ENCODE measurements at regions not wholly inside any gene's neighbourhood (a gene's known extent, or its start where the extent isn't known, plus 50 kb on each side); places are given as distances from the start of the nearest gene placed in this dataset.

GRCh38 chr6:68343901-68344300, 291.2 kb upstream of the ADGRB3 start:
- peak; percentile 22 for DNase-seq (ENCODE audit: low read depth)
- peak; percentile 44 for TF ChIP-seq CTCF (IDR thresholded peaks at IDR 0.05; ENCODE audit: control insufficient read depth, extremely low read depth, insufficient read depth)

DNA sequence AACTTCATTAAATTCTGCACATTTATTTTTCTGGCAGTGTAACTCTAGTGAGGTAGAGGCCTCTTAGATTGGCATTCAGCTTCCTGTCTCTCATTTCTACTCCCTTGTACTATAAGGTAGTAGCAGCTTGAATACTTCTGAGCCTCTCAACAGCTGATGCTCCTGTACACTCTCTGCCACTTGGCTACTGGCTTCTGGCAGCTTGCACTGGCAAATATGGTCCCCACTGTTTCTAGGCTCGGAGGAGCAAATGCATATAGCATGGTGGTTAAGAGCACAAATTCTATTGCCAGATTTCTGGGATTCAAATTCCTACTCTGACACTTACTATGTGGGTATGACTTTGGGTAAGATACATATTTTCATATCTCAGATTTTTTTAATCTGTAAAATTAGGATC, 292.8 kb upstream of the ADGRB3 start:
- no peak overlapping the region for H3K4me3 ChIP-seq (ENCODE audit: low read depth, low read length)
- no peak for DNase-seq (ENCODE audit: low read depth)
- no peak for TF ChIP-seq CTCF (IDR thresholded peaks at IDR 0.05; ENCODE audit: control insufficient read depth, extremely low read depth, insufficient read depth)

More at GRCh38 chr6:68343901-68344300, 291.2 kb upstream of the ADGRB3 start:
- no peak overlapping the region for H3K4me3 ChIP-seq (ENCODE audit: low read depth, low read length)

GRCh38 chr6:68339488-68340131, 295.5 kb upstream of the ADGRB3 start:
- TF ChIP-seq CTCF (IDR thresholded peaks at IDR 0.05; ENCODE audit: control insufficient read depth, extremely low read depth, insufficient read depth), result no peak
- DNase-seq (ENCODE audit: low read depth), result no peak
- no peak overlapping the region for H3K4me3 ChIP-seq (ENCODE audit: low read depth, low read length)

DNA sequence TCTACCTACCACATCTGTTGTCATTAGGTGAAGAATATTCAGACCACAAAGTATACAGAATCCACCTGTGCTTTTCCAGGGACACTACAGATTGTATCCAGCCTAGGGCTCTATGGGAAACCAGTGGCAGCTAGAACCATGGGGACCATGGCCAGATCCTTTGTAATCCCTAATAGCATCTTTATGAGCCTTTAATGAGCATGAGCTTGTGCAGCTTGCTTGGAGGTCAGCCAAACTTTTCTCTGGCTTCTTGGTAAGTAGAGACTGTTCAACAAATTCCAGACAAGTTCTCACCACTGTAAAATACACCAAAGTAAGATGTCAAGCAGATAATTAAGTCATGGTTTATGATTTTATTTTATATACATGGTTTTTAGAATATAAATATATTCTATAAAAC, 301.6 kb upstream of the ADGRB3 start:
- DNase-seq (ENCODE audit: low read depth), result peak; percentile 22
- no peak for TF ChIP-seq CTCF (IDR thresholded peaks at IDR 0.05; ENCODE audit: control insufficient read depth, extremely low read depth, insufficient read depth)

DNA sequence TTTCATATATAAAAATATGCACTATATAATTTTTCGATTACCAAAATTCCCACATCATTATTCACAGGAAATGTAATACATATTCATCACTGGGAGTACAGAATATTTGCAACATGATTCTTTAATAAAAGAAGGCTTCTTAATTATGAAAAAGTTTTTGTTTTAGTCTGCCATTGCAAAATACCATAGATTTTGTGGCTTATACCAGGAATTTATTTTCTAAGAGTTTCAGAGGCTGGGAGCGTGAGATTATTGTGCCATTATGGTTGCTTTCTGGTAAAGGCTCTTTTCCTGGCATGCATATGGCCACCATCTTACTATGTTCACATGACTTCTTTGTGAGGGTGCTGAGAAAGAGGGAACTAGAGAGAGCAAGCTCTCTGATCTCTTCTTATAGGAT, 306.9 kb upstream of the ADGRB3 start:
- no peak for DNase-seq (ENCODE audit: low read depth)
- TF ChIP-seq CTCF (IDR thresholded peaks at IDR 0.05; ENCODE audit: control insufficient read depth, extremely low read depth, insufficient read depth), result no peak
- no peak overlapping the region for H3K4me3 ChIP-seq (ENCODE audit: low read depth, low read length)

More for the DNA sequence above, 301.6 kb upstream of the ADGRB3 start:
- no peak overlapping the region for H3K4me3 ChIP-seq (ENCODE audit: low read depth, low read length)

DNA sequence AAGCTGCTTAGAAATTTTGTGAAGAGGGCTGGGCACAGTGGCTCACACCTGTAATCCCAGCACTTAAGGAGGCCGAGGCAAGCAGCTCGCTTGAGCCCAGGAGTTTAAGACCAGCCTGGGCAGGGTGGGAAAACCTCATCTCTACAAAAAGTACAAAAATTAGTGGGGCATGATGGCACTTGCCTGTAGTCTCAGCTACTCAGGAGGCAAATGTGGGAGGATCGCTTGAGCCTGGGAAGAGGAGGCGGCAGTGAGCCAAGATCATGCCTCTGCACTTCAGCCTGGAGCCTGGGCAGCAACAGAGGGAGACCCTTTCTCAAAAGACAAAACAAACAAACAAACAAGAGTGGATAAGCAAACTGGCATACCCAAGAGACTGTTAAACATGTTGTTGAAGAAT, 308.3 kb upstream of the ADGRB3 start:
- no peak for TF ChIP-seq CTCF (IDR thresholded peaks at IDR 0.05; ENCODE audit: control insufficient read depth, extremely low read depth, insufficient read depth)
- H3K4me3 ChIP-seq (ENCODE audit: low read depth, low read length), result no peak overlapping the region

GRCh38 chr6:68317366-68317765, 317.7 kb upstream of the ADGRB3 start:
- no peak for TF ChIP-seq CTCF (IDR thresholded peaks at IDR 0.05; ENCODE audit: control insufficient read depth, extremely low read depth, insufficient read depth)
- H3K4me3 ChIP-seq (ENCODE audit: low read depth, low read length), result no peak overlapping the region
- no peak for DNase-seq (ENCODE audit: low read depth)

More for the DNA sequence above, 308.3 kb upstream of the ADGRB3 start:
- DNase-seq (ENCODE audit: low read depth), result no peak

All from LNCaP clone FGC (cell line).